MM.1S (cell line): ENCODE measurements at regions not wholly inside any gene's neighbourhood (a gene's known extent, or its start where the extent isn't known, plus 50 kb on each side); places are given as distances from the start of the nearest gene placed in this dataset.

Source experiments
- DNase-seq: peaks from one replicate; pipeline ENCODE4 v3.0.0-alpha.2; 2015
- H2AFZ ChIP-seq: fragments of 300-600 bp; sonication (generic); 2 replicates; pipeline ENCODE4 v1.6.0; 2016; ENCODE audit warnings: antibody characterized with exemption, low read length
- H3F3A ChIP-seq: fragments of 300-600 bp; sonication (generic); 2 replicates; pipeline ENCODE4 v1.6.1; 2016; ENCODE audit warnings: mild to moderate bottlenecking, antibody characterized with exemption, low read length, moderate library complexity, mixed read lengths; ENCODE audit not compliant: insufficient read depth
- H3K27ac ChIP-seq: fragments of 300-600 bp; sonication (generic); 2 replicates; pipeline ENCODE4 v1.5.1; 2016; ENCODE audit warnings: mild to moderate bottlenecking, low read length
- H3K27me3 ChIP-seq: fragments of 300-600 bp; sonication (generic); replicated peaks from 2 replicates; pipeline ENCODE4 v1.6.0; 2016; ENCODE audit warnings: low read length; ENCODE audit not compliant: insufficient read depth
- H3K36me3 ChIP-seq: fragments of 300-600 bp; sonication (generic); replicated peaks from 2 replicates; pipeline ENCODE4 v1.6.1; 2016; ENCODE audit warnings: mild to moderate bottlenecking, low read length, mixed read lengths; ENCODE audit not compliant: insufficient read depth
- H3K4me1 ChIP-seq: fragments of 300-600 bp; sonication (generic); 2 replicates; pipeline ENCODE4 v1.6.1; 2016; ENCODE audit warnings: low read length, mixed read lengths
- H3K4me2 ChIP-seq: fragments of 300-600 bp; sonication (generic); 2 replicates; pipeline ENCODE4 v1.6.0; 2016; ENCODE audit warnings: low read depth, low read length
- H3K4me3 ChIP-seq: fragments of 300-600 bp; sonication (generic); 2 replicates; pipeline ENCODE4 v1.5.1; 2016; ENCODE audit warnings: low read length, mixed read lengths
- H3K79me2 ChIP-seq: fragments of 300-600 bp; sonication (generic); 2 replicates; pipeline ENCODE4 v1.6.1; 2016; ENCODE audit warnings: mixed run types, low read length, mixed read lengths
- H3K9ac ChIP-seq: fragments of 300-600 bp; sonication (generic); 2 replicates; pipeline ENCODE4 v1.6.1; 2016; ENCODE audit warnings: low read length, mixed read lengths
- H3K9me2 ChIP-seq: fragments of 300-600 bp; sonication (generic); replicated peaks from 2 replicates; pipeline ENCODE4 v1.6.1; 2016; ENCODE audit warnings: mild to moderate bottlenecking, low read length, mixed read lengths; ENCODE audit not compliant: insufficient read depth
- H3K9me3 ChIP-seq: fragments of 300-600 bp; sonication (generic); replicated peaks from 2 replicates; pipeline ENCODE4 v1.6.1; 2016; ENCODE audit warnings: mild to moderate bottlenecking, low read length, mixed read lengths; ENCODE audit not compliant: insufficient read depth
- H4K20me1 ChIP-seq: fragments of 300-600 bp; sonication (generic); 2 replicates; pipeline ENCODE4 v1.6.1; 2016; ENCODE audit warnings: mild to moderate bottlenecking, low read length, moderate library complexity, mixed read lengths; ENCODE audit not compliant: insufficient read depth
- CTCF ChIP-seq: fragments of 300-600 bp; sonication (generic); IDR thresholded peaks from 2 replicates; pipeline ENCODE4 v1.5.1; 2016; ENCODE audit warnings: antibody characterized with exemption, low read length, mixed read lengths
- EZH2 ChIP-seq: fragments of 300-600 bp; sonication (generic); optimal IDR thresholded peaks from 2 replicates; pipeline ENCODE3; 2017; ENCODE audit warnings: low read depth, mild to moderate bottlenecking, antibody characterized with exemption, low read length, mixed read lengths
- EZH2phosphoT487 ChIP-seq: fragments of 300-600 bp; sonication (generic); IDR thresholded peaks from 2 replicates; pipeline ENCODE4 v1.6.1; 2018; ENCODE audit warnings: antibody characterized with exemption, low read length

- Histone ChIP-seq H3K9me3 (no peaks in the 10 kb centered on the region), H3K4me3 (no peak overlapping the region), H4K20me1 (no peaks in the 10 kb centered on the region), H3K27me3 (no peaks in the 10 kb centered on the region), H3K27ac (no peak overlapping the region), H3K79me2 (no peaks in the 10 kb centered on the region), H3K4me1 (no peaks in the 10 kb centered on the region), H3K4me2 (no peak overlapping the region), H3K36me3 (no peaks in the 10 kb centered on the region), H2AFZ (no peak overlapping the region), H3K9me2 (no peaks in the 10 kb centered on the region), H3F3A (no peaks in the 10 kb centered on the region), H3K9ac (no peak overlapping the region)
- TF ChIP-seq CTCF = no peak
- no peak for TF ChIP-seq EZH2
- TF ChIP-seq EZH2phosphoT487 = no peak
- no peak for DNase-seq
Observed at GRCh38 chr4:38232741-38233140, 272.5 kb downstream of the PTTG2 start.

GRCh38 chr4:38233727-38234480 is 273.7 kb downstream of the PTTG2 start:
- Histone ChIP-seq H3K27ac (no peak overlapping the region), H3K4me2 (no peak overlapping the region), H3K27me3 (no peaks in the 10 kb centered on the region), H4K20me1 (no peaks in the 10 kb centered on the region), H3K9ac (no peak overlapping the region), H3K4me3 (no peak overlapping the region), H3K9me2 (no peaks in the 10 kb centered on the region), H3K9me3 (no peaks in the 10 kb centered on the region), H3K79me2 (no peaks in the 10 kb centered on the region), H3F3A (no peaks in the 10 kb centered on the region), H3K36me3 (no peaks in the 10 kb centered on the region), H2AFZ (no peak overlapping the region), H3K4me1 (no peaks in the 10 kb centered on the region)
- no peak for TF ChIP-seq EZH2
- no peak for DNase-seq

GRCh38 chr4:38235354-38235753 is 275.2 kb downstream of the PTTG2 start:
- no peak overlapping the region for H3K27ac ChIP-seq
- no peak overlapping the region for H2AFZ ChIP-seq
- TF ChIP-seq EZH2phosphoT487 (no peak), CTCF (no peak), EZH2 (no peak)
- H4K20me1 ChIP-seq = no peaks in the 10 kb centered on the region
- H3K9me2 ChIP-seq = no peaks in the 10 kb centered on the region
- H3K9me3 ChIP-seq = no peaks in the 10 kb centered on the region
- H3K27me3 ChIP-seq = no peaks in the 10 kb centered on the region
- no peak overlapping the region for H3K4me2 ChIP-seq
- no peaks in the 10 kb centered on the region for H3K36me3 ChIP-seq
- H3K4me3 ChIP-seq = no peak overlapping the region
- DNase-seq = no peak
- no peaks in the 10 kb centered on the region for H3F3A ChIP-seq
- no peaks in the 10 kb centered on the region for H3K4me1 ChIP-seq
- H3K9ac ChIP-seq = no peak overlapping the region
- no peaks in the 10 kb centered on the region for H3K79me2 ChIP-seq

GRCh38 chr4:38236003-38236402 is 275.8 kb downstream of the PTTG2 start:
- Histone ChIP-seq H3K9me3 (no peaks in the 10 kb centered on the region), H3K4me2 (no peak overlapping the region), H3K9ac (no peak overlapping the region), H3K4me3 (no peak overlapping the region), H3K36me3 (no peaks in the 10 kb centered on the region), H3K27me3 (no peaks in the 10 kb centered on the region), H2AFZ (no peak overlapping the region), H3F3A (no peaks in the 10 kb centered on the region), H3K27ac (no peak overlapping the region), H3K79me2 (no peaks in the 10 kb centered on the region), H4K20me1 (no peaks in the 10 kb centered on the region), H3K9me2 (no peaks in the 10 kb centered on the region), H3K4me1 (no peaks in the 10 kb centered on the region)
- DNase-seq = no peak
- TF ChIP-seq CTCF (no peak), EZH2phosphoT487 (no peak), EZH2 (no peak)
